SK-N-SH (cell line): ENCODE measurements at regions not wholly inside any gene's neighbourhood (a gene's known extent, or its start where the extent isn't known, plus 50 kb on each side); places are given as distances from the start of the nearest gene placed in this dataset.

Source experiments
- CTCF ChIA-PET: fragments of 300-600, 350-600 bp; formaldehyde crosslinking; extraction: SDS; loops from one replicate; lab custom pipeline; 2021; lab: Yijun Ruan, JAX
- POLR2A ChIA-PET: fragments of 350-600 bp; sonication (Branson Sonifier 250); formaldehyde crosslinking; extraction: SDS; loops from one replicate; lab custom pipeline; 2020; ENCODE audit warnings: antibody characterized with exemption, inconsistent platforms; lab: Yijun Ruan, JAX
- DNase-seq: peaks from one replicate; pipeline ENCODE4 v3.0.0; 2012
- H2AFZ ChIP-seq: fragments of 200-600 bp; sonication (generic); 2 replicates; pipeline ENCODE4 v1.8.1; 2016; ENCODE audit warnings: antibody characterized with exemption, mild to moderate bottlenecking, low read depth
- H3F3A ChIP-seq: fragments of 200-600 bp; sonication (generic); replicated peaks from 2 replicates; pipeline ENCODE3; 2016; ENCODE audit warnings: antibody characterized with exemption, mild to moderate bottlenecking; ENCODE audit not compliant: insufficient read depth
- H3K27ac ChIP-seq, 2 experiments: fragments of 200-500 bp in 1 of 2; fragments of 200-600 bp in 1 of 2; sonication (Bioruptor generic) in 1 of 2; sonication (generic), shearing (Covaris generic) in 1 of 2; 2 replicates each; pipeline versions ENCODE4 v1.5.1 to v1.6.1; 2014 to 2016; ENCODE audit warnings: low read depth in 2 of 2, inconsistent platforms in 1 of 2, low read length in 1 of 2, mild to moderate bottlenecking in 1 of 2, mixed read lengths in 1 of 2
- H3K27me3 ChIP-seq: fragments of 200-600 bp; sonication (generic), shearing (Covaris generic); 2 replicates; pipeline ENCODE4 v1.6.1; 2016; ENCODE audit warnings: mixed run types; ENCODE audit not compliant: insufficient read depth
- H3K36me3 ChIP-seq, 2 experiments: fragments of 200-500 bp in 1 of 2; fragments of 200-600 bp in 1 of 2; sonication (Bioruptor generic) in 1 of 2; sonication (generic) in 1 of 2; replicated peaks in 1 of 2; 2 replicates each; pipeline versions ENCODE3 to v1.5.1; 2014 to 2016; ENCODE audit warnings: low read length in 1 of 2, mild to moderate bottlenecking in 1 of 2; ENCODE audit not compliant: insufficient read depth in 2 of 2, control insufficient read depth in 1 of 2
- H3K4me1 ChIP-seq, 2 experiments: fragments of 200-500 bp in 1 of 2; fragments of 200-600 bp in 1 of 2; sonication (Bioruptor generic) in 1 of 2; sonication (generic), shearing (Covaris generic) in 1 of 2; 2 replicates each; pipeline versions ENCODE4 v1.5.1 to v1.6.1; 2014 to 2016; ENCODE audit warnings: low read depth in 1 of 2, low read length in 1 of 2, mixed run types in 1 of 2; ENCODE audit not compliant: insufficient read depth in 2 of 2, control insufficient read depth in 1 of 2
- H3K4me2 ChIP-seq: fragments of 200-600 bp; sonication (generic), shearing (Covaris generic); 2 replicates; pipeline ENCODE4 v1.6.1; 2017; ENCODE audit warnings: mixed run types
- H3K4me3 ChIP-seq, 2 experiments: fragments of 200-500 bp in 1 of 2; fragments of 200-600 bp in 1 of 2; sonication (Bioruptor generic) in 1 of 2; sonication (generic), shearing (Covaris generic) in 1 of 2; 2 replicates each; pipeline versions ENCODE4 v1.5.1 to v1.8.1; 2014 to 2016; ENCODE audit warnings: low read depth in 2 of 2, inconsistent platforms in 1 of 2, low read length in 1 of 2, mild to moderate bottlenecking in 1 of 2, mixed read lengths in 1 of 2, moderate library complexity in 1 of 2
- H3K79me2 ChIP-seq: fragments of 200-600 bp; sonication (generic); 2 replicates; pipeline ENCODE4 v1.8.1; 2017; ENCODE audit warnings: mild to moderate bottlenecking; ENCODE audit not compliant: insufficient read depth
- H3K9ac ChIP-seq: fragments of 200-600 bp; sonication (generic); 2 replicates; pipeline ENCODE4 v1.6.1; 2017; ENCODE audit warnings: mixed run types
- H3K9me2 ChIP-seq: fragments of 200-600 bp; sonication (generic); 2 replicates; pipeline ENCODE4 v1.6.1; 2017; ENCODE audit warnings: mixed run types
- H3K9me3 ChIP-seq: fragments of 200-600 bp; sonication (generic); 2 replicates; pipeline ENCODE4 v1.6.1; 2017; ENCODE audit warnings: mixed run types, mild to moderate bottlenecking, moderate library complexity
- H4K20me1 ChIP-seq: fragments of 200-600 bp; sonication (generic); 2 replicates; pipeline ENCODE4 v1.6.1; 2017; ENCODE audit warnings: mild to moderate bottlenecking, mixed run types; ENCODE audit not compliant: insufficient read depth
- ELF1 ChIP-seq: IDR thresholded peaks from 2 replicates; pipeline ENCODE4 v1.4.0; 2012
- EP300 ChIP-seq, 2 experiments: IDR thresholded peaks; 2 replicates each; pipeline versions ENCODE4 v1.4.0 to v1.6.1; 2012; ENCODE audit warnings: borderline replicate concordance in 1 of 2, low read depth in 1 of 2, low read length in 1 of 2
- EZH2phosphoT487 ChIP-seq: fragments of 200-600 bp; sonication (generic); IDR thresholded peaks from 2 replicates; pipeline ENCODE4 v1.6.1; 2017; ENCODE audit warnings: low read depth, mixed run types, mild to moderate bottlenecking, antibody characterized with exemption, moderate library complexity, borderline replicate concordance
- FOSL2 ChIP-seq: IDR thresholded peaks from 2 replicates; pipeline ENCODE4 v1.4.0; 2012; ENCODE audit warnings: low read depth, mild to moderate bottlenecking, moderate library complexity, borderline replicate concordance
- FOXM1 ChIP-seq: IDR thresholded peaks from 2 replicates; pipeline ENCODE4 v1.4.0; 2012; ENCODE audit warnings: low read depth, mild to moderate bottlenecking
- GABPA ChIP-seq: IDR thresholded peaks from 2 replicates; pipeline ENCODE4 v1.4.0; 2012; ENCODE audit warnings: low read depth, mild to moderate bottlenecking
- GATA2 ChIP-seq: sonication (generic); formaldehyde crosslinking; IDR thresholded peaks from 2 replicates; pipeline ENCODE4 v1.5.0; 2020; ENCODE audit warnings: mild to moderate bottlenecking, missing genetic modification reagents
- MEF2A ChIP-seq: IDR thresholded peaks from 2 replicates; pipeline ENCODE4 v1.4.0; 2012; ENCODE audit warnings: low read depth, borderline replicate concordance
- NFIC ChIP-seq: IDR thresholded peaks from 2 replicates; pipeline ENCODE4 v1.4.0; 2012; ENCODE audit warnings: borderline replicate concordance
- RFX5 ChIP-seq: IDR thresholded peaks from 2 replicates; pipeline ENCODE4 v1.6.1; 2012; ENCODE audit warnings: mild to moderate bottlenecking, improper control_type of control experiment, low read length
- RXRA ChIP-seq: IDR thresholded peaks from 2 replicates; pipeline ENCODE4 v1.4.0; 2012; ENCODE audit warnings: low read depth, mild to moderate bottlenecking, borderline replicate concordance
- TAF1 ChIP-seq: IDR thresholded peaks from 2 replicates; pipeline ENCODE4 v1.6.1; 2012; ENCODE audit warnings: low read depth, mild to moderate bottlenecking, low read length, moderate library complexity, borderline replicate concordance
- TEAD4 ChIP-seq: IDR thresholded peaks from 2 replicates; pipeline ENCODE4 v1.4.0; 2012; ENCODE audit warnings: mild to moderate bottlenecking, borderline replicate concordance; ENCODE audit not compliant: insufficient read depth
- YY1 ChIP-seq: IDR thresholded peaks from 2 replicates; pipeline ENCODE4 v1.4.0; 2012; ENCODE audit warnings: low read depth, mild to moderate bottlenecking
- WGBS: methylation state at CpG from one replicate; pipeline ENCODE4 v1.1.6; 2017; ENCODE audit warnings: low lambda C conversion rate; 5-methylcytosine and 5-hydroxymethylcytosine counted together
- TF ChIP-seq, protein P1 (sequence below): fragments of 150-350 bp; IDR thresholded peaks from 2 replicates; pipeline ENCODE4 v1.6.1; 2016; ENCODE audit warnings: mild to moderate bottlenecking, low read depth, low read length
- TF ChIP-seq, protein P2 (sequence below): fragments of 200-600 bp; sonication (generic); IDR thresholded peaks from 2 replicates; pipeline ENCODE4 v1.6.1; 2017; ENCODE audit warnings: antibody characterized with exemption, mild to moderate bottlenecking, moderate library complexity
- TF ChIP-seq, protein P3 (sequence below): IDR thresholded peaks from 2 replicates; pipeline ENCODE4 v1.4.0; 2012; ENCODE audit warnings: low read depth, borderline replicate concordance
- TF ChIP-seq, protein P4 (sequence below): IDR thresholded peaks from 2 replicates; pipeline ENCODE4 v1.4.0; 2012; ENCODE audit warnings: low read depth, borderline replicate concordance

DNA sequence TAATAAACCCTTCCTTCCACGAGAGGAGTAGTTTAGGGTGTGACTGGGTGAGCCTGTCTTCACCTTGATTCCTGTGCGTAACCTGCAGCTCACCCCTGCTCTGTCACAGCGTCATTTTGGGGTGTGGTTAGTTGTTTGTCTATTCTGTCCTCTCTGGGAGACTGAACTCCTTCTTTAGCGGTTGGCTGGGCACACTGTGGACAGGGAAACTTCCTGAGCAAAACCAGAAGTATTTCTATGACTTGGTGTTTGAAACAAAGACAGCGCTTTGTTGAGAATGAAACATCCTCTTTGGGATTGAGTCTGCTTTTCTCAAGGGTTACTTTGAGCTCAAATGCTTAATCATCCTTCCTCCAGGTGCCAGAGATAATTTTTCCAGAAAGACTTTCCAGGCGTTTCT, 270.7 kb downstream of the HRH4 start:
- CTCF ChIA-PET = interaction anchor here (0.5 to 4.7 kb wide), 5 partner anchors 131 to 243 kb away, joined by 3 to 21 read pairs (median 4); no protein-coding TSS in a partner anchor
- Histone ChIP-seq H3K4me1 (peaks cover 0 to under 1% of the 10 kb centered on the region in 2 experiments; a peak in 2 of 4 replicates), H3K27me3 (peaks cover 3% of the 10 kb centered on the region; the same call in 1 of the 2 replicates), H4K20me1 (no peaks in the 10 kb centered on the region), H3K9me2 (no peaks in the 10 kb centered on the region), H3K36me3 (no peaks in the 10 kb centered on the region), H2AFZ (no peak overlapping the region), H3K4me2 (no peak overlapping the region), H3K9ac (no peak overlapping the region), H3K27ac (no peak overlapping the region), H3K4me3 (no peak overlapping the region), H3F3A (peaks cover 4% of the 10 kb centered on the region), H3K79me2 (no peaks in the 10 kb centered on the region), H3K9me3 (no peaks in the 10 kb centered on the region)
- DNase-seq = no peak
- TF ChIP-seq MEF2A = no peak
- no peak for TF ChIP-seq EP300 (IDR thresholded peaks at IDR 0.05; ENCODE audit: borderline replicate concordance in 1 of 2, low read depth in 1 of 2, low read length in 1 of 2)
- no peak for TF ChIP-seq FOSL2
- TF ChIP-seq ELF1 = no peak
- TF ChIP-seq EZH2phosphoT487 = no peak
- TF ChIP-seq GATA2 (CRISPR knock-in tag) = no peak
- no peak for TF ChIP-seq YY1
- TF ChIP-seq, protein P1, sequence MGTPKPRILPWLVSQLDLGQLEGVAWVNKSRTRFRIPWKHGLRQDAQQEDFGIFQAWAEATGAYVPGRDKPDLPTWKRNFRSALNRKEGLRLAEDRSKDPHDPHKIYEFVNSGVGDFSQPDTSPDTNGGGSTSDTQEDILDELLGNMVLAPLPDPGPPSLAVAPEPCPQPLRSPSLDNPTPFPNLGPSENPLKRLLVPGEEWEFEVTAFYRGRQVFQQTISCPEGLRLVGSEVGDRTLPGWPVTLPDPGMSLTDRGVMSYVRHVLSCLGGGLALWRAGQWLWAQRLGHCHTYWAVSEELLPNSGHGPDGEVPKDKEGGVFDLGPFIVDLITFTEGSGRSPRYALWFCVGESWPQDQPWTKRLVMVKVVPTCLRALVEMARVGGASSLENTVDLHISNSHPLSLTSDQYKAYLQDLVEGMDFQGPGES = no peak
- TF ChIP-seq, protein P2, sequence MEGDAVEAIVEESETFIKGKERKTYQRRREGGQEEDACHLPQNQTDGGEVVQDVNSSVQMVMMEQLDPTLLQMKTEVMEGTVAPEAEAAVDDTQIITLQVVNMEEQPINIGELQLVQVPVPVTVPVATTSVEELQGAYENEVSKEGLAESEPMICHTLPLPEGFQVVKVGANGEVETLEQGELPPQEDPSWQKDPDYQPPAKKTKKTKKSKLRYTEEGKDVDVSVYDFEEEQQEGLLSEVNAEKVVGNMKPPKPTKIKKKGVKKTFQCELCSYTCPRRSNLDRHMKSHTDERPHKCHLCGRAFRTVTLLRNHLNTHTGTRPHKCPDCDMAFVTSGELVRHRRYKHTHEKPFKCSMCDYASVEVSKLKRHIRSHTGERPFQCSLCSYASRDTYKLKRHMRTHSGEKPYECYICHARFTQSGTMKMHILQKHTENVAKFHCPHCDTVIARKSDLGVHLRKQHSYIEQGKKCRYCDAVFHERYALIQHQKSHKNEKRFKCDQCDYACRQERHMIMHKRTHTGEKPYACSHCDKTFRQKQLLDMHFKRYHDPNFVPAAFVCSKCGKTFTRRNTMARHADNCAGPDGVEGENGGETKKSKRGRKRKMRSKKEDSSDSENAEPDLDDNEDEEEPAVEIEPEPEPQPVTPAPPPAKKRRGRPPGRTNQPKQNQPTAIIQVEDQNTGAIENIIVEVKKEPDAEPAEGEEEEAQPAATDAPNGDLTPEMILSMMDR = no peak
- WGBS = 36% methylated on average over 6 of the region's 6 CpGs
- POLR2A ChIA-PET = no interaction called here

DNA sequence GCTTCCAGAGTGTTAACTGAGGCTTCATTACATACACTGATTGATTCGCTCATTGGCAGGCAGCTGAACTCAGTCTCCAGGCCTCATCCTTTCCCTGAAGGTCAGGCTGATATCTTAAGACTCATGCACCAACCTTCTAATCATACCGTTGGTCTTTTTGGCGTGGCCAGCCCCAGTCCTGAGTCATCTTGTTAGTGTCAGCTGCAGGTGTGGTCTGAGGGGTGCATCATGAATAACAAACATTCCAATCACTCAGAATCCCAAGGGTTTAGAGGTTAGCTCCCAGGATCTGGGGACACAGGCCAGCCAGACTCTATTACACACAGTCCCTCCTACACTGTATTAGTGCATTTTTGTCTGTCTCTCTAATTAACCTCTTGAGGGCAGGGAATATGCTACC, 271.5 kb downstream of the HRH4 start:
- DNase-seq = no peak
- ChIA-PET CTCF (interaction anchor here (0.8 to 4.7 kb wide), 5 partner anchors 131 to 244 kb away, joined by 3 to 21 read pairs (median 4); no protein-coding TSS in a partner anchor), POLR2A (no interaction called here)
- H3K27ac ChIP-seq = no peak overlapping the region
- peaks cover 4% of the 10 kb centered on the region for H3F3A ChIP-seq
- no peak overlapping the region for H3K9ac ChIP-seq
- no peaks in the 10 kb centered on the region for H3K79me2 ChIP-seq
- H3K36me3 ChIP-seq = no peaks in the 10 kb centered on the region
- H3K27me3 ChIP-seq = peaks cover 3% of the 10 kb centered on the region; the same call in 1 of the 2 replicates
- H2AFZ ChIP-seq = no peak overlapping the region
- no peaks in the 10 kb centered on the region for H3K4me1 ChIP-seq
- H3K9me2 ChIP-seq = no peaks in the 10 kb centered on the region
- H3K4me2 ChIP-seq = no peak overlapping the region
- H3K4me3 ChIP-seq = no peak overlapping the region
- no peaks in the 10 kb centered on the region for H4K20me1 ChIP-seq
- 44% methylated on average over 2 of the region's 3 CpGs for WGBS
- H3K9me3 ChIP-seq = no peaks in the 10 kb centered on the region
- no peak for TF ChIP-seq EZH2phosphoT487
- TF ChIP-seq, protein P3, sequence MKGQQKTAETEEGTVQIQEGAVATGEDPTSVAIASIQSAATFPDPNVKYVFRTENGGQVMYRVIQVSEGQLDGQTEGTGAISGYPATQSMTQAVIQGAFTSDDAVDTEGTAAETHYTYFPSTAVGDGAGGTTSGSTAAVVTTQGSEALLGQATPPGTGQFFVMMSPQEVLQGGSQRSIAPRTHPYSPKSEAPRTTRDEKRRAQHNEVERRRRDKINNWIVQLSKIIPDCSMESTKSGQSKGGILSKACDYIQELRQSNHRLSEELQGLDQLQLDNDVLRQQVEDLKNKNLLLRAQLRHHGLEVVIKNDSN = no peak
- no peak for TF ChIP-seq GATA2 (CRISPR knock-in tag)
- TF ChIP-seq RXRA = no peak
- TF ChIP-seq EP300 (IDR thresholded peaks at IDR 0.05; ENCODE audit: borderline replicate concordance in 1 of 2, low read depth in 1 of 2, low read length in 1 of 2) = no peak
- no peak for TF ChIP-seq TEAD4
- no peak for TF ChIP-seq GABPA
- no peak for TF ChIP-seq NFIC
- no peak for TF ChIP-seq TAF1
- no peak for TF ChIP-seq FOXM1
- TF ChIP-seq, protein P4, sequence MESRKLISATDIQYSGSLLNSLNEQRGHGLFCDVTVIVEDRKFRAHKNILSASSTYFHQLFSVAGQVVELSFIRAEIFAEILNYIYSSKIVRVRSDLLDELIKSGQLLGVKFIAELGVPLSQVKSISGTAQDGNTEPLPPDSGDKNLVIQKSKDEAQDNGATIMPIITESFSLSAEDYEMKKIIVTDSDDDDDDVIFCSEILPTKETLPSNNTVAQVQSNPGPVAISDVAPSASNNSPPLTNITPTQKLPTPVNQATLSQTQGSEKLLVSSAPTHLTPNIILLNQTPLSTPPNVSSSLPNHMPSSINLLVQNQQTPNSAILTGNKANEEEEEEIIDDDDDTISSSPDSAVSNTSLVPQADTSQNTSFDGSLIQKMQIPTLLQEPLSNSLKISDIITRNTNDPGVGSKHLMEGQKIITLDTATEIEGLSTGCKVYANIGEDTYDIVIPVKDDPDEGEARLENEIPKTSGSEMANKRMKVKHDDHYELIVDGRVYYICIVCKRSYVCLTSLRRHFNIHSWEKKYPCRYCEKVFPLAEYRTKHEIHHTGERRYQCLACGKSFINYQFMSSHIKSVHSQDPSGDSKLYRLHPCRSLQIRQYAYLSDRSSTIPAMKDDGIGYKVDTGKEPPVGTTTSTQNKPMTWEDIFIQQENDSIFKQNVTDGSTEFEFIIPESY = no peak
- TF ChIP-seq, protein P2 = no peak
- no peak for TF ChIP-seq RFX5
- no peak for TF ChIP-seq FOSL2
